ENCODE measurements at regions not wholly inside any gene's neighbourhood (a gene's known extent, or its start where the extent isn't known, plus 50 kb on each side); places are given as distances from the start of the nearest gene placed in this dataset.

DNA sequence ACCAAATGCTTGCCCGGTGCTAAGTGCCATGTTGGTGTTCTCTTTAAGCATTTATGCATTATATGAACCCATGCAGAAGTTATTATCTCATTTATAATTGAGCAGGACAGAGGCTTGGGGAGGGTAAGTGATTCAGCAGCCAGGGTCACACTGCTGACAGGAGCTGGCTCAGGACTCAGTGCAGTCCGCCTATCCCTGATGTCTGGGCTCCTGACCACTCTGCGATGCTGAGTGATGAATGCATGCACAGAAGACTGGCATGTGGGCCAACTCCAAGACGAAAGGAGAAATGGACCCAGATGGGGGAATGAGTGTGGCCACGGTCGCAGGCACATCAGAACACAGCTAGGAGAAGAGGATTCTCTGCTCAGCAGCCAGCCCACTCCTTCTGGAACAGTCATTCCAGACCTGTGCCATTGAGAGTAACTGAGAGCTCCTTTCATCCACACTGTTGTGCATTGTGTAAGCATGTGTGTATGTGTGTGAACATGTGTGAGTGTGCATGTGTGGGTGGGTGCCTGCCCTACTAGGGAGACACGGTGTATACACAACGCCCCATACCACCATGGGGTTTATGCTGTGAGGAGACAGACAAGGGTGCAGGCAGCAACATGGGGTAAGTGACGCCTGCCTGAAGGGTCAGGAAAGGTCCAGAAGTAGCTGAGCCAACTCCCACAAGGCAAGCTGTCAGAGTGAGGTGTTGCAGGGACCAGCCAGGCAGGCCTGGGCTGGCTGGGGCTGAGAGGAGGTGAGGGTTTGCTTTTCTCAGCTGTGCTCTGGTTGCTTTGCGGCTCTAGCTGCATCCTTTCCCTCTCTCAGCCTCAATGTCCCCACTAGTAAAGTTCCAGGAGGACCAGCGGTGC lies 97.8 kb upstream of the PMEPA1 start:
- no CpG with 5 or more reads among the region's 11 CpGs for WGBS (ENCODE audit: extremely low coverage, insufficient read length, low lambda C conversion rate)
- no peak overlapping the region for H3K27ac Mint-ChIP-seq

More for the DNA sequence above, 97.8 kb upstream of the PMEPA1 start:
- Histone ChIP-seq H2AK5ac (ENCODE audit: insufficient read length, low read length) (no peak overlapping the region), H3K9ac (ENCODE audit: extremely low read depth, insufficient read length, low read length) (no peak overlapping the region), H3K14ac (ENCODE audit: insufficient read depth, low read length) (no peak overlapping the region; the same call in 1 of the 2 replicates), H2AFZ (ENCODE audit: low read length) (no peak overlapping the region), H3K23ac (ENCODE audit: insufficient read length, low read depth, low read length) (no peak overlapping the region), H4K5ac (ENCODE audit: insufficient read length, low read depth, low read length) (no peak overlapping the region), H2BK12ac (ENCODE audit: insufficient read length, low read depth, low read length) (no peak overlapping the region), H2BK5ac (ENCODE audit: insufficient read length, low read length) (no peak overlapping the region), H3T11ph (ENCODE audit: low read length) (no peak overlapping the region), H4K20me1 (ENCODE audit: control insufficient read depth, insufficient read depth, insufficient read length) (no peaks in the 10 kb centered on the region), H3K4ac (ENCODE audit: low read depth, low read length) (no peak overlapping the region), H3K23me2 (ENCODE audit: insufficient read length, low read depth, low read length, poor library complexity, severe bottlenecking) (no peaks in the 10 kb centered on the region), H3K4me2 (ENCODE audit: insufficient read depth, insufficient read length, low read length) (no peak overlapping the region), H3K9me3 (ENCODE audit: control insufficient read depth, low read depth, low read length) (no peaks in the 10 kb centered on the region), H3K79me1 (ENCODE audit: insufficient read depth, low read depth, low read length, poor library complexity, severe bottlenecking) (no peaks in the 10 kb centered on the region), H3K27me3 (ENCODE audit: insufficient read depth, low read length) (no peaks in the 10 kb centered on the region), H3K4me1 (ENCODE audit: insufficient read depth, low read length) (no peaks in the 10 kb centered on the region), H4K91ac (ENCODE audit: insufficient read length, low read depth, low read length) (no peak overlapping the region), H3K27ac (ENCODE audit: insufficient read length, low read depth, low read length) (no peak overlapping the region), H2BK20ac (ENCODE audit: low read depth, low read length, poor library complexity, severe bottlenecking) (no peak overlapping the region), H2BK15ac (ENCODE audit: low read depth, low read length) (no peak overlapping the region), H3K56ac (ENCODE audit: insufficient read length, low read depth, low read length) (no peak overlapping the region), H2BK120ac (ENCODE audit: low read depth, low read length, poor library complexity, severe bottlenecking) (no peak overlapping the region), H3K79me2 (ENCODE audit: insufficient read depth, low read length) (no peaks in the 10 kb centered on the region), H4K8ac (replicated peaks; ENCODE audit: insufficient read length, low read depth, low read length) (no peak overlapping the region), H3K18ac (ENCODE audit: insufficient read length, low read depth, low read length) (no peak overlapping the region)
- Mint-ChIP-seq H3K36me3 (ENCODE audit: insufficient read depth in 1 of 3, low read depth in 3 of 3) (no peaks in the 10 kb centered on the region), H3K4me1 (peaks cover 19 to 31% of the 10 kb centered on the region in 2 experiments), H3K27me3 (ENCODE audit: low read depth) (peaks cover 4% of the 10 kb centered on the region), H3K4me3 (no peak overlapping the region), H3K9me3 (no peaks in the 10 kb centered on the region; a peak in 2 of 5 replicates)
- TF ChIP-seq, protein P1, sequence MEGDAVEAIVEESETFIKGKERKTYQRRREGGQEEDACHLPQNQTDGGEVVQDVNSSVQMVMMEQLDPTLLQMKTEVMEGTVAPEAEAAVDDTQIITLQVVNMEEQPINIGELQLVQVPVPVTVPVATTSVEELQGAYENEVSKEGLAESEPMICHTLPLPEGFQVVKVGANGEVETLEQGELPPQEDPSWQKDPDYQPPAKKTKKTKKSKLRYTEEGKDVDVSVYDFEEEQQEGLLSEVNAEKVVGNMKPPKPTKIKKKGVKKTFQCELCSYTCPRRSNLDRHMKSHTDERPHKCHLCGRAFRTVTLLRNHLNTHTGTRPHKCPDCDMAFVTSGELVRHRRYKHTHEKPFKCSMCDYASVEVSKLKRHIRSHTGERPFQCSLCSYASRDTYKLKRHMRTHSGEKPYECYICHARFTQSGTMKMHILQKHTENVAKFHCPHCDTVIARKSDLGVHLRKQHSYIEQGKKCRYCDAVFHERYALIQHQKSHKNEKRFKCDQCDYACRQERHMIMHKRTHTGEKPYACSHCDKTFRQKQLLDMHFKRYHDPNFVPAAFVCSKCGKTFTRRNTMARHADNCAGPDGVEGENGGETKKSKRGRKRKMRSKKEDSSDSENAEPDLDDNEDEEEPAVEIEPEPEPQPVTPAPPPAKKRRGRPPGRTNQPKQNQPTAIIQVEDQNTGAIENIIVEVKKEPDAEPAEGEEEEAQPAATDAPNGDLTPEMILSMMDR (conservative IDR thresholded peaks at IDR 0.05): no peak
- DNase-seq: no peak
